Suppressor macrophage treated with lipopolysaccharide for 1 hour (primary cell): ENCODE measurements at regions not wholly inside any gene's neighbourhood (a gene's known extent, or its start where the extent isn't known, plus 50 kb on each side); places are given as distances from the start of the nearest gene placed in this dataset.

Experiments used
- DNase-seq, 3 donors: peaks; one replicate each; pipeline ENCODE4 v3.0.0-alpha.2; 2020 to 2022

DNA sequence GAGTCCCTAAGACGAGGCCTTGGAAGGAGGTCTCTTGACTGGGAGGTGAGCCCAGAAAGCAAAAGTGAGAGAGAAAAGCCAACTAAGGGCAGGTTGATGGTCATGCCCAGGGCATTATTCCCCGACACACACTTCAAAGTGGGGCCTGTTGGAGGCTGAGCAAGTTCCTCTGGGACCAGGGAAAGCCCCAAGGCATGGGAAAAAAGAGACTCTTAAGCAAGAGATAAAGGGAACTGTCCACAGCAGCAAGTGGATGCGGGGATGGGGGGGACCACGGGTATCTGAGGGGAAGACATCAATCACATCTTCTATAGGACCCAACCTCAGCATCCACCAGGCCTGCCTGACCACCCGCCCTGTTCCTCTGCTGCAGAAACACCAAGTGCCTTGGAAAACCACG, 119.9 kb upstream of the MAFB start:
- peak; percentile 37 to 59 (median 57) for DNase-seq

DNA sequence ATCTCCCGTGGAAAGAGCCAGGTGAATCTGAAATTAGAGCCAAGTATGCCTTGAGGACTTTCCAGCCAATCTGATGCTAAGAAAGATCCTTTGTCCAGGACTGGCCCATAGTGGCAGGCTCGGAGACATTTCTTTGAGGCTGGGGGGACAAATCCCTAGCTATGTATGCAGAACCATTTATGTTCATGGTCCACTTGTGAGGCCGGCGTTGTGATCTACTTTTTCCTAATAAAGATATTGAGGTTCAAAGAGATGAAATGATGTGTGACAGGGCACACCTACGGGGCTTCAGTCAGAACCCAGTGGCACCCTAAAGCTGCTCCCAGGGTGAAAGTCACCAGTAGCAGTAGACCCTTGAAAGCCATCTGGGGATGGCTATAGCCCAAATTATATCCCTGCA, 120.3 kb upstream of the MAFB start:
- DNase-seq = no peak

DNA sequence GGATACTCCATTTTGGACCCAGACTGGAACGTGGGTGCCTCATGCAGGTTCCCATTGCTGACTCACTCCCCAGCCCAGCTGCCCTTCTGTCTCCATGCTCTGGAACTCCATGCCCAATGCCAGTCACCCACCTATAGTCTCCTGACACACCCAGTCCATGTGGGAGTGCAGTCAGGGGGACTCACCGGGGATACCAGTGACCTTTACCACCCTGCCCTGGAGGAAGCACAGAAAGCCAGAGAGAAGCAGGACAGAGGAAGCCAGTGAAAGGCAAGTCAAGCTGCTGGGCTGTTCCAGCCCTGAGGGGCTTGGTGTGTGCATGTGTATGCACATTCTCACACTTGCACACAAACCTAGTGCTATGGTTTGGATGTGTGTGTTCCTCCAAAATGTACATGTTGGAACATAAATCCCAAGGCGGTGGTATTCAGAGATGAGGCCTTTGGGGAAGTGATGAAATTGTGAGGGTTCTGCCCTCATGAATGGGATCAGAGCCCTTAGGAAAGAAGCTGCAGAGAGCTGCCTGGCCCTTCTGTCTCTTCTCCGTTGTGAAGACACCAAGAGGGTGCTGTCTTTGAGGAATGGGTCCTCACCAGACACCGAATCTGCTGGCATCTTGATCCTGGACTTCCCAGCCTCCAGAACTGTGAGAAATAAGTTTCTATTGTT, 121.4 kb upstream of the MAFB start:
- DNase-seq = peak; percentile 47 to 54 (median 49)

- DNase-seq = no peak
Measured at GRCh38 chr20:40811004-40811403, 122.0 kb upstream of the MAFB start.

DNA sequence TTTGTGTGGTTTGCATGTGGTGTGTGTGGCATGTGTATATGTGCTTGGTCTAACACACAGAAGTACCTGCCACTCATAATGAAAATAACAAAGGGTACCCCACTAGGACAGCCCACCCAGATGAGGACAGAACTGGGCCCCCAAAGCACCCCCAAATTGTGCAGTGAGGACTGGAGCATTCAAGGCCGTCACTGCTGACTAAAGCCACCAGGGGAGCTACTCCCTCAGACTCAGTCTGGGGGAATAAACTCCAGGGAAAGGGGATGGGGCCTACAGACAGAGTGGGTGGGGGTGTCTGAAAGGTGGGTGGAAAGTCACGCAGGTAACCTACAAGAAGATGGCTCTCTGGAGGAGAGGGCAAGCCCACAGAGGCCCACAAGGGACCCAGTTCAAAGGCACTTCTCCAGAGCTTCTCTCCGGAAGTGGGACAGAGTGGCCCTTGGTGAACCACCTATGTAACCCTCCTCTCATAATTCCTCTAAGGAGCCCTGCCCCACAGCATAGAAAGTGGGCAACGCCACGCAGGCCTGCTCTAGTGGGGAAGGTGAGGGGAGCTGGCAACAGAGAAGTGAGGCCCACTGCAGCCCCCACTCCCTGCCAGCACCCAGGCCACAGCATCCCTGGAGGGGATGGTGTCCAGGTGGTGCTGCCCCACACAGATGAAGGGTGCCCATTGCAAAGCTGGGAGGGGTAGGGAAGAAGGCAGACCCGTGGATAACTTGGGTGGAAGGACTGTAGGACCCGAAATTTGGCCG, 122.8 kb upstream of the MAFB start:
- no peak for DNase-seq

DNA sequence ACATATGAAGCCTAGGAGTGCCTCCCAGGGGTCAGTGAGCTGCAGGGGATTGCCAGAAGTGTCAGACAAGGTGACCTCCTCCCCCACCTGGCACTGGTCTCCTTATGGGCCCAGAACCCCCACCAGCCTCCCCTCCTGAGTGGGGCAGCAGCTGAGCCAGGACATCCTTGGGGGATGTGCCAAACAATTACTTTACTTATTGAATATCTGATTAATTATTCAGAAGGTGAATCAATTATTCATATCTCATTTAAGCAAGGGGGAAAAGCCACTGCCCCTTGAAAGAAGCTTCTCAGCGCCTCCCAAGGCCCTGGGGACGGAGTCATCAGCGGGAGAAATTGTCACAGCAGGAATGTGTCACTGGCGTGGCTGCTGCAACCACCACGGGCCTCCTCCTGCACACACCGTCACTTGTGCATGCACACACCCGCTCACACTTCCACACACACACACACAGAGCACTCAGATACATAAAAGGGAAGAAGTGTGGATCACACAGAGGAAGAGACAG, 123.4 kb upstream of the MAFB start:
- no peak for DNase-seq

- peak in 1 of 3 donors; percentile 19 for DNase-seq
Measured at GRCh38 chr20:40813029-40813431, 124.0 kb upstream of the MAFB start.

DNA sequence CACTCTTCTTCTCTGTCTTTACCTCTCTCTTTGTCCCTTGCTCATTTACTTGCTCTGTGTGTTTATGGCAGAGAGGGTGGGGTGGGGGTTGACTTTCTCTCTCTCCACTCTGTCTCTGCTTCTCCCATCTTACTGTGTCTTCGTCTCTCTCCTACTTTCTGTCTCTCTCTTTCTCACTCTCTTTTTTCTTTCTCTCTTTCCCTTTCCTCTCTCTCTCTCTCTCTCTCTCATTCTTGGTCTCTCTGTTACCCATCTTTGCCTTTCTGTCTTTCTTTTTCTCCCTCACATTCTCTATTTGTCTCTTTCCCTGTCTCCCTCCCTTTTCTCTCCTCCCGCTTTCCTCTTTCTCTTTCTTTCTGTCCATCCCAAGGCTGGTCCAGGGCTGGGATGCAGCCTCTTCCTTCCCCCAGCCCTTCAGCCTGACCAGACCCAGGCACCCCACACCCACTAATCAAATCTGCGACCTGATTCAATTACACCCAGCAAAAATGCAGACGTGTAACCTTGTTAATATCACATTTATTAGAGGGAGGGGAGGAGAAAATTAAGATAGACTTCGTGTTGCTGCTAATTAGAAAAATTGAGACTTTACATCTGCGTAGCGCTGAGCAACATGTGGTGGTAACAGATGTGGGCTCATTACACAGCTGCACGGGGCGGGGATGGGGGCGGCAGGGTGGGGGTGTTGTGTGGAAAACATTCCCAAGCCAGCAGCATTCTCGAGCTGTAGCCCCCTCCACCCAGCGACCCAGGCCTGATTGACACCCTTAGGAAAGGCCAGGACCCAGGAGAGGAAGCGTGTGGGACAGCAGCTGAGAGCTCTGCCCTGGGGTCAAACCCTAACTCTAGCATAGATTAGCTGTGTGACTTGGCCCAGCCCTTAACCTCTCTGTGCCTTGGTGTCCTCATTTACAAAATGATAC, 124.9 kb upstream of the MAFB start:
- no peak for DNase-seq

- DNase-seq = no peak
Measured at GRCh38 chr20:40814631-40814960, 125.6 kb upstream of the MAFB start.

GRCh38 chr20:40815156-40816038, 126.4 kb upstream of the MAFB start:
- no peak for DNase-seq

- no peak for DNase-seq
Measured at GRCh38 chr20:40816039-40816352, 127.0 kb upstream of the MAFB start.

GRCh38 chr20:40821429-40821828, 132.4 kb upstream of the MAFB start:
- no peak for DNase-seq

- no peak for DNase-seq
Measured at GRCh38 chr20:40826699-40827098, 137.7 kb upstream of the MAFB start.

DNA sequence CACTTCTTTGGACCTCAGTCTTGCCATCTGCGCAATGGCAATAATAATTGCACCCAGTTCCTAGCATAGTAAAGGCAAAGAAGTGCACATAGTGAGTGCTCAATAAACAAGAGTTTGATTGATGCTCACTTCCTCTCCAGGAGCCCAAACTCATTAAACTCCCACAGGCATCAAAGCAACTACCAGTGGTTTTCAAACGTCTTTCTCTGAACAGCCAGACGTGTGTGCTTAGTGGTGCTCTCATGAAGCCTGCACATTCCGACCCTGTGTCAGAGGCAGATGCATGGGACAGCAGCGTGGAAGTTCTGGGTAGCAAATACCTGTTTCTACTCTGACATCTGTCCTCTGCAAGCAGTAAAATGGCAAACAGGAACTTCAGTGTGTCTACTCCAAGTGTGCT, 146.3 kb upstream of the MAFB start:
- DNase-seq = no peak

- DNase-seq = no peak
Measured at GRCh38 chr20:40838509-40838908, 149.5 kb upstream of the MAFB start.

DNA sequence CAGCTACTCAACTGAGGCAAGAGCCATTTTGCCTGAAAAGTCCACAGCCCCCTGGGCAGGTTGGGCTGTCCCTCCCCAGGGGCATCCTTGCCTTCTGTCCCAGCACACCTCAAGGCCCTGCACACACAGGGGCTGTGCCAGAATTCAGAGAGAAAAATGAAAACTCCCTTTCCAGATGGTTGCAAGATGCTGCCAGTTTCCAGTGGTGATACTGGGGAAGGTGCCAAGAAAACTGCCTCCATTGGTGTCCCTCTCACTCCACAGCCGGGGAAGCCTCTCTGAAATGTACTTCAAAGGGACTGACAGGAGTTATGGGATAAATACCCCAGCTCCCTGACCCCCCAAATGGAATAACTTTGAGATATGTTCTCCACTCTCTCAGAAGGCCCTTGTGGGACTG, 154.2 kb upstream of the MAFB start:
- no peak for DNase-seq

DNA sequence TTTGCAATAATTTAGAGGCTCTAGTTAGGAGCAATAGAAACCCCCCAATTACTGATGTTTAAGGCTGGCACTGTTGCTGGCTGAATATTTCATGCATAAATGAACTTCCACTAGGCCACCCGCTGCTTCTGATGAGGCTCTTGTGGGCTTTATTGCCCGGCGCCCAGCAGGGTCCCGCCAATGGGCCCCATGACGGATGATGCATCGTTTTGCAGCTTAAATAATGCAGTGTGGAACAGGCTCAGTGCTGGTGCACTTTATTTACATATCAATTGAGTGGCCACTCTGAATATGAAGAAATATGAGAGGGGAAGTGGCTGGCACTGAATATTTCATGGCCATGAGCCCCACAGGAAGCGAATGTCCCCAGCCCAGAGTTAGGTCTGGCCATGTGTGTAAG, 155.3 kb upstream of the MAFB start:
- DNase-seq = no peak

- DNase-seq = no peak
Measured at GRCh38 chr20:40848096-40848495, 159.1 kb upstream of the MAFB start.

- DNase-seq = no peak
Measured at GRCh38 chr20:40848526-40848925, 159.5 kb upstream of the MAFB start.

- DNase-seq = no peak
Measured at GRCh38 chr20:40849456-40849855, 160.4 kb upstream of the MAFB start.

GRCh38 chr20:40851051-40851450, 162.0 kb upstream of the MAFB start:
- DNase-seq = peak; percentile 55 to 64 (median 63)

DNA sequence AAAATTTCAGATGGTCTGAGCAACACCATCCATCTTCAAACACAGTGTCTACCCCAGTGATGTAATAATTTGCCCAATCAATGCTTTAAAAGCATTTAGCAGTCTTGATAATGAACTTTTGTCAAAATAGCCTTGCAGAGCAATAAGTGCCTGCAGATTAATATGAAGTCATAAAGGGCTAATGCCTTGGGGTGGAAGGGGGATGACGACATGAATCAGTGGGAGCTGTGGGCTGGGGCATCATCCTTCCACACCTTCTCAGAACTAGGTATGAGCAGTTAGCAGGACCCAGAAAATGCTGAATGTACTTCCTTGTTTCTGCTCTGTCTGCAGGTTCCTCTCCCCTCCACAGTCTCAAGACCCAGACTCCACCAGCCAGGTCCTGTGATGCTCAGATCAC, 166.2 kb upstream of the MAFB start:
- peak in 1 of 3 donors; percentile 7 for DNase-seq

GRCh38 chr20:40856653-40857052, 167.6 kb upstream of the MAFB start:
- no peak for DNase-seq
